ENCODE measurements at regions not wholly inside any gene's neighbourhood (a gene's known extent, or its start where the extent isn't known, plus 50 kb on each side); places are given as distances from the start of the nearest gene placed in this dataset.

DNA sequence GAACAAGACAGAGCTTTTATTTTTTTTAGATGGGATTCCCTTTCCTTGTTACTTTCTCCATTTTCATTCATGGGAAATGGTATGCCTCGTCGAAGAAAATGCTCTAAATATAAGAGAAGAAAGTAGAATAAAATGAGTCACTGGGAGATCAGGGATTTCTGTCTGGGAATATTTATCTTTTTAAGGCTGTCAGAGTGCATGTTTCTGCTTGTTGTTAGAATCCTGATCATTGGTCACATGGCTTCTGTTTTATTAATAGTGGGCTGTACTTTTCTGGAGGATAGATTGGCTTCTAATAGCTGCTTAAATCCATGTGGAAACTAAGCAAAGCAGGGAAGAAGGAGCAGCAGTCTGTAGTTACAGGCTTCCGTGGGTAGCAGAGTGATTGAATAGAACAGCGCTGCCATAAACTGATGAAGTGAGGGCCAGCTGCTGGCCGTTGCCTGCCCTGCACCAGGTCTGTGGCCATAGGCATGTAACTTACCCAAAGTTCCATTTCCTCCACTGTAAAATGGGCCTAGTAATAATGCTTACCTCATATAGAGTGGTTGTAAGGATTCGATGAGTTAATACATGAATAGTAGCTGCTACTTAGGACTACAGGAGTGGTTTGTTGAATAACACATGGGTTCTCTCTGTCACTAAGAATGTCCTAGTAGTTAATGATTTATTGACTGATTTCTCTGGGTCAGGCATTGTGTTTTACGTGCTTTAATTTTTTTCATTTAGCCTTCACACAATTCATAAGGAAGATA lies 289.9 kb downstream of the SATB1 start:
- no peaks in the 10 kb centered on the region for H3K9me3 ChIP-seq (ENCODE audit: insufficient read depth in 2 of 2, low read depth in 1 of 2, low read length in 1 of 2)
- no peak overlapping the region for H3K9ac ChIP-seq (replicated peaks in 1 of 4; ENCODE audit: extremely low read depth in 1 of 4, low read depth in 3 of 4, low read length in 3 of 4)
- H4K91ac ChIP-seq (replicated peaks; ENCODE audit: insufficient read length, low read length), result no peak overlapping the region
- H2AFZ ChIP-seq (ENCODE audit: low read length), result no peak overlapping the region
- H2BK120ac ChIP-seq (replicated peaks; ENCODE audit: low read depth, low read length), result no peak overlapping the region
- FAIRE-seq (no peak), DNase-seq (ENCODE audit: low read depth in 1 of 2, low spot score in 2 of 2) (no peak)
- no peaks in the 10 kb centered on the region for H3K23me2 ChIP-seq (ENCODE audit: low read depth, low read length)
- no peak overlapping the region for H2BK15ac ChIP-seq (ENCODE audit: low read length)
- POLR2A ChIA-PET (ENCODE audit: partially characterized antibody), result no interaction called here
- no peaks in the 10 kb centered on the region for H3K27me3 ChIP-seq (replicated peaks in 1 of 4; ENCODE audit: control insufficient read depth in 3 of 4, extremely low read depth in 1 of 4, insufficient read depth in 3 of 4, low read length in 3 of 4)
- no peaks in the 10 kb centered on the region for H3K36me3 ChIP-seq (ENCODE audit: control insufficient read depth in 2 of 4, insufficient read depth in 4 of 4, low read length in 3 of 4)
- no peak overlapping the region for H3K18ac ChIP-seq (ENCODE audit: extremely low read depth, low read length)
- H3K14ac ChIP-seq (ENCODE audit: insufficient read length), result no peak overlapping the region
- peaks cover 0 to 2% (median 0%) of the 10 kb centered on the region in 4 experiments; a peak in 2 of 7 replicates for H3K4me1 ChIP-seq (replicated peaks in 1 of 4; ENCODE audit: control insufficient read depth in 3 of 4, insufficient read depth in 4 of 4, low read length in 3 of 4)
- no peak overlapping the region for H4K8ac ChIP-seq (ENCODE audit: extremely low read depth, insufficient read depth, low read length)
- H2BK20ac ChIP-seq (ENCODE audit: low read length), result no peak overlapping the region
- no peak overlapping the region for H2AK5ac ChIP-seq (ENCODE audit: low read depth, low read length)
- no peak overlapping the region for H2BK5ac ChIP-seq (ENCODE audit: low read depth, low read length)
- CTCF ChIA-PET (ENCODE audit: partially characterized antibody), result interaction anchor here (0.9 to 1.6 kb wide), 4 partner anchors 10 to 241 kb away, joined by 3 to 4 read pairs (median 4); no protein-coding TSS in a partner anchor
- no peak overlapping the region for H3K56ac ChIP-seq (replicated peaks; ENCODE audit: insufficient read length, low read depth, low read length)
- H3K4ac ChIP-seq (replicated peaks; ENCODE audit: insufficient read length, low read depth, low read length), result no peak overlapping the region
- no peaks in the 10 kb centered on the region for H4K20me1 ChIP-seq (replicated peaks in 1 of 2; ENCODE audit: control insufficient read depth in 1 of 2, insufficient read depth in 2 of 2, low read length in 2 of 2)
- H4K5ac ChIP-seq (ENCODE audit: insufficient read length, low read depth, low read length), result no peak overlapping the region
- no peaks in the 10 kb centered on the region for H3K79me2 ChIP-seq (ENCODE audit: control insufficient read depth in 1 of 2, insufficient read depth in 2 of 2, low read length in 2 of 2)
- no peaks in the 10 kb centered on the region for H3K79me1 ChIP-seq (ENCODE audit: low read depth, low read length)
- 90% methylated on average over 7 of the region's 7 CpGs; no CpG with 5 or more reads in 1 of the 2 experiments for WGBS, 2 experiments (ENCODE audit: extremely low coverage in 1 of 2, insufficient coverage in 1 of 2, insufficient read length in 1 of 2, insufficient replicate concordance in 2 of 2, low coverage in 1 of 2, low lambda C conversion rate in 2 of 2, missing lambda C conversion rate in 1 of 2)
- no peak overlapping the region for H3K4me3 ChIP-seq (ENCODE audit: extremely low read depth in 1 of 4, insufficient read depth in 2 of 4, low read depth in 3 of 4, low read length in 4 of 4)
- H3K4me2 ChIP-seq (ENCODE audit: insufficient read depth in 1 of 2, low read depth in 2 of 2, low read length in 2 of 2), result no peak overlapping the region
- no peak overlapping the region for H2BK12ac ChIP-seq (ENCODE audit: low read depth, low read length)
- H3K23ac ChIP-seq (ENCODE audit: insufficient read length), result no peak overlapping the region
- H3K27ac ChIP-seq (ENCODE audit: low read depth, low read length), result no peak overlapping the region
- TF ChIP-seq ASH2L (IDR thresholded peaks at IDR 0.05; ENCODE audit: low read length), result no peak
- no peak for TF ChIP-seq EGR1 (IDR thresholded peaks at IDR 0.05; ENCODE audit: borderline replicate concordance, low read depth, low read length)
- TF ChIP-seq JUND (IDR thresholded peaks at IDR 0.05; ENCODE audit: low read length), result no peak
- no peak for TF ChIP-seq POU5F1 (IDR thresholded peaks at IDR 0.05; ENCODE audit: low read depth, low read length)
- TF ChIP-seq CBX8 (IDR thresholded peaks at IDR 0.05; ENCODE audit: borderline replicate concordance, low read depth, low read length), result no peak
- no peak for TF ChIP-seq SP4 (IDR thresholded peaks at IDR 0.05; ENCODE audit: low read length)
- TF ChIP-seq, protein P1, sequence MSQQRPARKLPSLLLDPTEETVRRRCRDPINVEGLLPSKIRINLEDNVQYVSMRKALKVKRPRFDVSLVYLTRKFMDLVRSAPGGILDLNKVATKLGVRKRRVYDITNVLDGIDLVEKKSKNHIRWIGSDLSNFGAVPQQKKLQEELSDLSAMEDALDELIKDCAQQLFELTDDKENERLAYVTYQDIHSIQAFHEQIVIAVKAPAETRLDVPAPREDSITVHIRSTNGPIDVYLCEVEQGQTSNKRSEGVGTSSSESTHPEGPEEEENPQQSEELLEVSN (IDR thresholded peaks at IDR 0.05), result no peak
- no peak for TF ChIP-seq RNF2 (IDR thresholded peaks at IDR 0.05; ENCODE audit: borderline replicate concordance, low read depth, low read length, missing control alignments, poor library complexity, severe bottlenecking)
- no peak for TF ChIP-seq ZNF274 (IDR thresholded peaks at IDR 0.05; ENCODE audit: borderline replicate concordance, extremely low read depth, low read length)
- no peak for TF ChIP-seq NANOG (IDR thresholded peaks at IDR 0.05; ENCODE audit: insufficient read depth, low read depth, low read length, poor library complexity, severe bottlenecking)
- no peak for TF ChIP-seq MAFK (IDR thresholded peaks at IDR 0.05; ENCODE audit: low read depth, low read length)
- TF ChIP-seq KDM4A (IDR thresholded peaks at IDR 0.05; ENCODE audit: low read depth, low read length, severe bottlenecking), result no peak
- no peak for TF ChIP-seq TCF12 (IDR thresholded peaks at IDR 0.05; ENCODE audit: low read depth, low read length)

Measured in H1 (cell line).